ENCODE measurements at regions not wholly inside any gene's neighbourhood (a gene's known extent, or its start where the extent isn't known, plus 50 kb on each side); places are given as distances from the start of the nearest gene placed in this dataset.

DNA sequence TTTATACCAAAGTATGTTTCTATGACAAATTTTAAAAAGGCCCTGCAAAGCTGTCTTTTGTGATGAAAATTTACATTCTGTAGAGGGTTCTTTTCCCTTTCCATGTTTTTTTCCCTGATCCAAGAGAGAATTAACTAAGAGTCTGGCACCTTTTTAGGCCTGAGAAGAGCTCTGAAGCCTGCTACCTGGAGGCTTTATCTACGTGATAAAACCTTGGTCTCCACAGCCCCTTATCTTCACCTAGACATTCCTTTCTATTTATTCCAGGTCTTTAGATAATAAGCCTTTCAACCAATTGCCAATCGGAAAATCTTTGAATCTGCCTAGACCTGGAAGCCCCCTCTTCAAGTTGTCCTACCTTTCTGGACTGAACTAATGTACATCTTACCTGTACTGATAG, 774.1 kb upstream of the LRRTM1 start:
- no peaks in the 10 kb centered on the region for H3K27me3 Mint-ChIP-seq

DNA sequence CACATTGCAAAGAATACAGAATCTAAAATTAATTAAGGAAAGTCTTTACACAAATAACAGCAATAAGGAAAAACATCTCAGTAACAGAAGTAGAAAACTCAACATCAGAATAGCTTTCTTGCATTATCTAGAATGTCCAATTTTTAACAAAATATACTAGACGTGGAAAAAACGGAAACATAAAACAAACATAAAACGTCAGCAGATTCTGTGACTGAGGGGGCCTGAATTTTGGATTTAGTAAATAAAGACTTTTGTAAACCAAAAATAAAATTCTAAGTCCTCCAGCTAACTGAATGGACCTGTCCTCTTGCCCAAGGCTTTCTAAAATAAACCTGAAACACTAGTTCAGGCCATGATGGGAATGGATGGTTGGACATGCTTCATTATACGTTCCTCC, 773.5 kb upstream of the LRRTM1 start:
- ATAC-seq (ENCODE audit: poor library complexity) = no peak

More for the DNA sequence above, 774.1 kb upstream of the LRRTM1 start:
- Histone ChIP-seq H3K36me3 (ENCODE audit: insufficient read depth, low read length) (no peaks in the 10 kb centered on the region), H3K27me3 (ENCODE audit: control insufficient read depth in 1 of 2, insufficient read depth in 2 of 2, low read length in 2 of 2) (no peaks in the 10 kb centered on the region), H3K4me1 (ENCODE audit: insufficient read depth, low read length) (no peaks in the 10 kb centered on the region), H3K9me3 (ENCODE audit: control insufficient read depth in 1 of 2, insufficient read depth in 1 of 2, low read length in 2 of 2) (peaks cover 0 to 3% of the 10 kb centered on the region in 2 experiments), H3K4me3 (ENCODE audit: low read length) (no peak overlapping the region), H3K27ac (ENCODE audit: low read depth in 1 of 2, low read length in 2 of 2) (no peak overlapping the region)
- ChIA-PET CTCF (no interaction called here), POLR2A (no interaction called here)
- Mint-ChIP-seq H3K4me3 (no peak overlapping the region), H3K27ac (no peak overlapping the region), H3K4me1 (ENCODE audit: low read depth) (no peaks in the 10 kb centered on the region), H3K9me3 (peaks cover 23% of the 10 kb centered on the region), H3K36me3 (ENCODE audit: low read depth) (no peaks in the 10 kb centered on the region)
- DNase-seq (no peak), ATAC-seq (ENCODE audit: poor library complexity) (no peak)
- TF ChIP-seq, protein P1, sequence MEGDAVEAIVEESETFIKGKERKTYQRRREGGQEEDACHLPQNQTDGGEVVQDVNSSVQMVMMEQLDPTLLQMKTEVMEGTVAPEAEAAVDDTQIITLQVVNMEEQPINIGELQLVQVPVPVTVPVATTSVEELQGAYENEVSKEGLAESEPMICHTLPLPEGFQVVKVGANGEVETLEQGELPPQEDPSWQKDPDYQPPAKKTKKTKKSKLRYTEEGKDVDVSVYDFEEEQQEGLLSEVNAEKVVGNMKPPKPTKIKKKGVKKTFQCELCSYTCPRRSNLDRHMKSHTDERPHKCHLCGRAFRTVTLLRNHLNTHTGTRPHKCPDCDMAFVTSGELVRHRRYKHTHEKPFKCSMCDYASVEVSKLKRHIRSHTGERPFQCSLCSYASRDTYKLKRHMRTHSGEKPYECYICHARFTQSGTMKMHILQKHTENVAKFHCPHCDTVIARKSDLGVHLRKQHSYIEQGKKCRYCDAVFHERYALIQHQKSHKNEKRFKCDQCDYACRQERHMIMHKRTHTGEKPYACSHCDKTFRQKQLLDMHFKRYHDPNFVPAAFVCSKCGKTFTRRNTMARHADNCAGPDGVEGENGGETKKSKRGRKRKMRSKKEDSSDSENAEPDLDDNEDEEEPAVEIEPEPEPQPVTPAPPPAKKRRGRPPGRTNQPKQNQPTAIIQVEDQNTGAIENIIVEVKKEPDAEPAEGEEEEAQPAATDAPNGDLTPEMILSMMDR (IDR thresholded peaks at IDR 0.05) = no peak
- intact Hi-C loops (cut with DNase I, micrococcal nuclease) = no loop called here

DNA sequence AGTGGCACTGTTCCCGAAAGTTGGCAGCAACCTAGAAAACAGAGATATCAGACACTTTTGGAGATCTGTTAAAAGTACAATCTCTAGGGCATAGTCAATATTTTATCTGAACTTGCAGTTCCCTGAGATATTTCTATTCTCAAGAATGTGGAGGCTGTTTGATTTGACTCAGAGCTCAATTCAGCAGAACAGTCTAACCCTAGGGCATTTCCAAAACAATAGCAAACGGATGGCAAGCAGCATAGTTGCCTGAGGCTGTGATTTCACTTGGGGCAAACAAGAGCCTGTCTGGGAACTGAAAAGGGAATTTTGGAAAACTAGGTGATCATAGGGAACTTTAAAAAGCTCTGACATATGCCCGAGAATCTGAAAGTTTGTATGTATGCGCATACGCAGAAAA, 772.8 kb upstream of the LRRTM1 start:
- H3K4me1 Mint-ChIP-seq (ENCODE audit: low read depth) = no peaks in the 10 kb centered on the region
- Histone ChIP-seq H3K9me3 (ENCODE audit: control insufficient read depth in 1 of 2, insufficient read depth in 1 of 2, low read length in 2 of 2) (peaks cover 0 to 3% of the 10 kb centered on the region in 2 experiments), H3K27me3 (ENCODE audit: control insufficient read depth in 1 of 2, insufficient read depth in 2 of 2, low read length in 2 of 2) (no peaks in the 10 kb centered on the region), H3K27ac (ENCODE audit: low read depth in 1 of 2, low read length in 2 of 2) (no peak overlapping the region), H3K4me3 (ENCODE audit: low read length) (no peak overlapping the region), H3K36me3 (ENCODE audit: insufficient read depth, low read length) (no peaks in the 10 kb centered on the region), H3K4me1 (ENCODE audit: insufficient read depth, low read length) (no peaks in the 10 kb centered on the region)
- DNase-seq = no peak
- no peak for ATAC-seq (ENCODE audit: poor library complexity)
- no peak overlapping the region for H3K27ac Mint-ChIP-seq
- peaks cover 22% of the 10 kb centered on the region for H3K9me3 Mint-ChIP-seq
- TF ChIP-seq, protein P1 (IDR thresholded peaks at IDR 0.05) = no peak
- no peak overlapping the region for H3K4me3 Mint-ChIP-seq
- intact Hi-C loops (cut with DNase I, micrococcal nuclease) = no loop called here
- H3K36me3 Mint-ChIP-seq (ENCODE audit: low read depth) = no peaks in the 10 kb centered on the region
- CTCF ChIA-PET = no interaction called here
- POLR2A ChIA-PET = no interaction called here
- H3K27me3 Mint-ChIP-seq = no peaks in the 10 kb centered on the region

More for the DNA sequence above, 773.5 kb upstream of the LRRTM1 start:
- H3K36me3 ChIP-seq (ENCODE audit: insufficient read depth, low read length) = no peaks in the 10 kb centered on the region
- Mint-ChIP-seq H3K36me3 (ENCODE audit: low read depth) (no peaks in the 10 kb centered on the region), H3K27me3 (no peaks in the 10 kb centered on the region), H3K27ac (no peak overlapping the region), H3K9me3 (peaks cover 22% of the 10 kb centered on the region), H3K4me1 (ENCODE audit: low read depth) (no peaks in the 10 kb centered on the region), H3K4me3 (no peak overlapping the region)
- no peaks in the 10 kb centered on the region for H3K4me1 ChIP-seq (ENCODE audit: insufficient read depth, low read length)
- POLR2A ChIA-PET = no interaction called here
- no peak overlapping the region for H3K27ac ChIP-seq (ENCODE audit: low read depth in 1 of 2, low read length in 2 of 2)
- CTCF ChIA-PET = no interaction called here
- DNase-seq = no peak
- H3K27me3 ChIP-seq (ENCODE audit: control insufficient read depth in 1 of 2, insufficient read depth in 2 of 2, low read length in 2 of 2) = no peaks in the 10 kb centered on the region
- TF ChIP-seq, protein P1 (IDR thresholded peaks at IDR 0.05) = no peak
- peaks cover 0 to 3% of the 10 kb centered on the region in 2 experiments for H3K9me3 ChIP-seq (ENCODE audit: control insufficient read depth in 1 of 2, insufficient read depth in 1 of 2, low read length in 2 of 2)
- intact Hi-C loops (cut with DNase I, micrococcal nuclease) = no loop called here
- H3K4me3 ChIP-seq (ENCODE audit: low read length) = no peak overlapping the region
